GM13976 (cell line): ENCODE measurements at regions not wholly inside any gene's neighbourhood (a gene's known extent, or its start where the extent isn't known, plus 50 kb on each side); places are given as distances from the start of the nearest gene placed in this dataset.

Experiments
- DNase-seq: peaks from one replicate; pipeline ENCODE4 v3.0.0; 2012; ENCODE audit warnings: low spot score
- CTCF ChIP-seq: IDR thresholded peaks from 2 replicates; pipeline ENCODE4 v1.5.1; 2012; ENCODE audit warnings: borderline replicate concordance, mild to moderate bottlenecking; ENCODE audit not compliant: insufficient read depth; ENCODE audit errors: extremely low read depth, missing control alignments, control extremely low read depth
- in situ Hi-C: fragments of 300-500 bp; cut with MboI; formaldehyde crosslinking; loops from one replicate; pipeline ENCODE4 v1.12.0; 2022; ENCODE audit warnings: low sequenced_read_pairs, mixed read lengths, inconsistent platforms; ENCODE audit not compliant: unreplicated experiment

GRCh38 chr7:142546452-142546851, 202.8 kb upstream of the PRSS1 start:
- no peak for DNase-seq
- in situ Hi-C loops = no loop called here
- no peak for TF ChIP-seq CTCF

- DNase-seq = no peak
- in situ Hi-C loops = no loop called here
- no peak for TF ChIP-seq CTCF
Observed at GRCh38 chr7:142542942-142543341, 206.3 kb upstream of the PRSS1 start.

- no peak for DNase-seq
- TF ChIP-seq CTCF = no peak
- in situ Hi-C loops = no loop called here
Observed at GRCh38 chr7:142542105-142542504, 207.2 kb upstream of the PRSS1 start.

- in situ Hi-C loops = no loop called here
- TF ChIP-seq CTCF = no peak
Observed at GRCh38 chr7:142540371-142540770, 208.9 kb upstream of the PRSS1 start.

GRCh38 chr7:142539901-142540300, 209.4 kb upstream of the PRSS1 start:
- in situ Hi-C loops = no loop called here
- no peak for DNase-seq
- TF ChIP-seq CTCF = no peak

More at GRCh38 chr7:142540371-142540770, 208.9 kb upstream of the PRSS1 start:
- DNase-seq = no peak

- DNase-seq = no peak
- TF ChIP-seq CTCF = no peak
- in situ Hi-C loops = no loop called here
Observed at GRCh38 chr7:142537760-142538159, 211.5 kb upstream of the PRSS1 start.
